ENCODE measurements at regions not wholly inside any gene's neighbourhood (a gene's known extent, or its start where the extent isn't known, plus 50 kb on each side); places are given as distances from the start of the nearest gene placed in this dataset.
"Not testable (repeated sequence)": the region's sequence is repeated elsewhere in the genome, so short reads cannot be mapped to it uniquely, and the experiment has no call there.

DNA sequence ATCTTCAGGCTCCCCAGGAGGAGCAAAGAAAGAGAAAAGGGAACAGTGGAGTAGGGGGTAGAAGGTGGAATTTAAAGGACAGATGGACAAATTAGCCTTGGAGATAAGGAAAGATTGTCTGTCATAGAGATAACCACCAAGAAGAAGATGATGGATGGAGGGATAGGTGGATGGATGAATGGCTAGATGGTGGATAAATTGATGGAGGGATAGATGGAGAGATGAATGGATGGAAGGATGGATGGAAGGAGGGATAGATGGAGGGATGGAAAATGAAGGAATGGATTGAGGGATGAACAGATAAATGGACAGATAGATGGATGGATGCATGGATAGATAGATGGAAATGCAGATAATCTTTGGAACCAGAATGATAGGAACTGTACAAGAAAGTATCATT, 102.8 kb downstream of the TNFAIP3 start:
- no peak for DNase-seq

DNA sequence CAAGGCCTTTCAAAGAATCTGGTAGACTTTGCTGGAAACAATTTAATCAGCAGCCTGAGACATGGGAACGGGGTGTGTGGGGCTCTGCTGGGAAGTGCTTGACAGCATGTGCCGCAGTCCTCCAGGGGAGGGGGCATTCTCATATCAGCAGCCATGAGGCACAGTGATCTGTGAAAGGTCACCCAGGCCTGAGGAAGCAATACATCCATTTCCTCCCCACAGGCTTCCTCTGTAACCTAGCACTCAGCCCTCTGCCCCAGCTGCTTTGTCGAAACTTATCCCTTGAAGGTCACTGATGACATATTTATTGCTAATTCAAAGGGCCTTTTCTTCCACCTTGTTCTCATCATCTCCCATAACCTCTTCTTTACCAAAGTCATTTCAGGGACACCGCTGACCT, 103.3 kb downstream of the TNFAIP3 start:
- no peak for DNase-seq

DNA sequence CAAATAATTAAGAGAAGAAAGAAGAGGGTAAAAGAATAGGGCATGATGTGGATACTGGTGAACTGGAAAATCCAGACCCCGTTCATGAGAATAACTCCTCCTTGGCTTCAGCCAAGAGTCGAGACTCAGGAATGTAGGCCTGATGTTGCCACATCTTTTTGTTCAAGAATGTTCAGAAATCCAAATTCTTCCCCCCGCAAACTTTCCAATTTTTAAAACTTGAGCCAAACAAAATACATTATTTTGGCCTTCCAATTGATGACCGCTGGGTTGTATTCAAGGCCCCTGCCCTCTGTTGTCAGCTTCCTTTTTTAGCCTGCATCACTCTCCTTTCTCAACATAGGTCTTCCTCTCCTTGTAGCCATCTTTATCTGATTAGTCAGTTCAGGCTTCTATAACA, 106.1 kb downstream of the TNFAIP3 start:
- no peak for DNase-seq

DNA sequence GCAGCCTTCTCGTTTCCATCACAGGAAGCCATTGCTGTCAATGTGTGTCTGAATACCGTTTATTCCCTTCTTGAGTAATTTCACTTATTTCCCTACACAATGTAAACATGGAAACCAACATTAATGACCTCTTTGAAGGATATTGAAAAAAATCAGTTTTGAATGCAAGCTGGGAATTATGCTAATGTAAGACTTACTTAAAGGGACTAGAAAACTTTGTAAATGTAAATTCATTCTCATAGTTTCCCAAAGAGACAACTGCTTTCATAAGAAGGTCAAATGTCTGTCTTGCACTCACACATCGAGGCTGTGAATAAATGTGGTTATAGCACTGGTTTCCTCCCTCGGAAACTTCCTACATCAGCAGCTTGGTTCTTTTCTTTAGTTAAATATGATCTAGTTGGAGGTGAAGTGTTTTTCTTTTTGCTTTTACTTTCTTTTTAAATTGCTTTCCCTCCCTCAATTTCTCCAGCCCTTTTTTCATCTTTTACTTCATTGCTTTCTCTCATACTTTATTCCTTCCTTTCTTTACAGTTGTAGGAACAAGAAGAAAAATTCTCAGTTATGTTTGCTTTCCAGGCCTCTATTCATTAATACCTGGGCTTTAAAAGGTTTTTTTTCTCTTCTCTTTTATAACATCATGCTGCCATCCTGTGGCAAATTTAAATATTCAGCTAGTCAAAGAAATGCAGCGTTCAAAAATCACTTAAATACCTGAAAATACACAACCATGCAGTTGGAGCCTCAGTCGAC, 108.3 kb downstream of the TNFAIP3 start:
- no peak for DNase-seq

DNA sequence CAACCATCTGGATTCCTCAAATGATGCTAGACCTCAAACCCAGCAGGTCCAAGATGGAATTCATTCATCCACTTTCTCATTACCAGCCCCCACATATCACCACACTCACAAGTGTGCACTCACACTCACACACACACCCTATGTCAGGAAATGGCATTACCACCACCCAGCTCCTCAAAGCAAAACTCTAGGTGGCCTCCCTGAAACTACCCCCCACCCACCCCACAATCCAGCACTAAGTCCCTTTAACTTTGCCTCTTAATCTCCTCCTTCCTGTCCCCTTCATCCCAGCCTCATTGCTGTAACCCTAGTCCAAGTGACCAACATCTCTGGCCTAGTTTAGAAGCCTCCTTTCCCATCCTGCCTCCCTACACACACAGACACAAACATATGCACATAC, 109.4 kb downstream of the TNFAIP3 start:
- no peak for DNase-seq

DNA sequence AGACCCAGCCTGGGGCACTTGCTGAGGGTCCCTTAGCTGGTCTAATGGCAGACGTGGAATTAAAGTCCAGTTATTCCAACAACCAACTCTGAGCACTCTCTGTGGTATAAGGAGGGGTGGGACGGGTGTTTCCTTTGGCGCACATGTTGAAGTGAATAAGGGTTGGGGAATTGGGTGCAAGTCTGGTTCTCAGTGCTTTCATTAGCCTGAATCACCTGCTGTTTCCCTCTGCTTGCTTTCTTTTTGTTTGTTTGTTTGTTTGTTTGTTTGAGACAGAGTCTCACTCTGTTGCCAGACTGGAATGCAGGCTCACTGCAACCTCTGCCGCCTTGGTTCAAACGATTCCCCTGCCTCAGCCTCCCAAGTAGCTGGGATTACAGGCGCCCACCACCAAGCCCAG, 110.1 kb downstream of the TNFAIP3 start:
- no peak for DNase-seq

DNA sequence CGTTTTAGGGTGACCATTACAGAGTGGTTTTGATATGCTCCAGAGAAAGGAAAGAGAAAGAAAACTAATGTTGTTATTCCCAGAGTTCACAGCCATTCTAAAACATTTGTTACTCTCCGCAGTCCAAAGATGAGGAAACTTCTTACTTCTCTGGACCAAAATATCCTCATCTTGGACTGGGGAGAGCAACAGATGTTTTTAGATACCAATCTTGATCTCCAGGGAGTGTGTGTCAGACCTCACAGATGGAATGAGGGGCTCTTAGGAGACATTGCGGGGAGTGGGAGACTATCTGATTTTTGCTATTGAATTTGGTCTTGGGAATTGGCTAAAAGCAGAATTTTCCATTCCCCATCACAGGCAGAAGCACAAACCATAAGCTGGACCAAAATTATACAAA, 110.8 kb downstream of the TNFAIP3 start:
- no peak for DNase-seq

DNA sequence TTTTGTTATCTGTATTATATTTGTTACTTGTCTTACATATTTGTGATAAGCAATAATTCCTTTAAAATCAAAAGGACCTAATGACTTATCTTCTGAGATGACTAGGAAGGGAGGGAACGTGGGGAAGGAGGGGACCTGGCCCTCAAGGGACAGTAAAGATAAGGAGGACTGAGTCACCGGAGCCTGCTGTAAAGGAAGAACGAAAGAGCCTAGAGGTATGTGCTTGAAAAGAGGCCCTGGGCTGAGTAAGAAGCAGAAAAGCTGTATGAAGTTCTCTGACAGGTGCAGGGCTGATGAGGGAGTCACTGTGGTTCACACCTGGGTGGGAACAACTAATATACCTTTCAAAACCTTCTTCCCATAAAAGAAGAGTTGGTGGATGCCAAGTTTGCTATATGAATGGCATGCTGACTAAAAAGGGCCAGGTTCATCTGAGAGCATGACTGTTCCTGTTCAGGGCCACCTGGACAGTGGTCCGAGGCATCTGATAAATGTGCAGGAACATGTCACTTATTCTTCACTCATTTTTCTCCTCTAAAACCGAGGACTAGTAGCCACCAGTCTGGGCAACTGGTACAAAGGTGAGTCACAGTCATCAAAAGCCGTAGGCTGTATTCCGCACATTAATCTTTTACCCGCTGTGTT, 111.3 kb downstream of the TNFAIP3 start:
- DNase-seq: no peak

DNA sequence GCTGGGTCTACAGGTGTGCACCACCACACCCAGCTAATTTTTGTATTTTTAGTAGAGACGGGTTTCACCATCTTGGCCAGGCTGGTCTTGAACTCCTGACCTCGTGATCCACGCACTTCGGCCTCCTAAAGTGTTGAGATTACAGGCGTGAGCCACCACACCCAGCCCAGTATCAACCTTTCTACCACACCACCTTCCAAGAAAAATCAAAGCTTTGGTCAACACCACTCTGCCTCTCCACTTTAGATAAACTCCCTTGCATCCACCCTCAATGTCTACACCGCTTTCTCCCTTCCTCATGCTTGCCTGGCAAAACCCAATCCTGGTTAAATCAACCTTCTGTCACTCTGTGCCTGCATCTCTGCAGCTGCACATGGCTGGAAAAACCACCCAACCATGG, 112.2 kb downstream of the TNFAIP3 start:
- DNase-seq: not testable (repeated sequence)

DNA sequence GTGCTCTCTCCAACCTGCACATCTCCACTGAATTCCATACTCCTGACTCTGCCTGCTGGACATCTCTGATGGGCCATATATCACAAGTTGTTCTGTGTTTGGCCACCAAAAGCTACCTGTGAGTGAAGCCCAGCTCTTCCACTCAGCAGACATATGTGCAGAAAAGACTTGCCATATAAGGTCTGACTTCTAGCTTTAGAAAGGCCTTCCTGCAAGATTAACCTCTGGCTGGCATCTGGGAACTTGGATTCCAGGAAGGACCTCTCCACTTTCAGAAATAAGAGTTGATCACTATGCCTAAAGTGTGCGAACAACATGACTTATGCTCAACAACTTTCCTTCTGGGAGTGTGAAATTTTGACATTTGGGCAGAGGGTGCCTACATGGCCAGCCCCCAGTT, 113.7 kb downstream of the TNFAIP3 start:
- DNase-seq: no peak

DNA sequence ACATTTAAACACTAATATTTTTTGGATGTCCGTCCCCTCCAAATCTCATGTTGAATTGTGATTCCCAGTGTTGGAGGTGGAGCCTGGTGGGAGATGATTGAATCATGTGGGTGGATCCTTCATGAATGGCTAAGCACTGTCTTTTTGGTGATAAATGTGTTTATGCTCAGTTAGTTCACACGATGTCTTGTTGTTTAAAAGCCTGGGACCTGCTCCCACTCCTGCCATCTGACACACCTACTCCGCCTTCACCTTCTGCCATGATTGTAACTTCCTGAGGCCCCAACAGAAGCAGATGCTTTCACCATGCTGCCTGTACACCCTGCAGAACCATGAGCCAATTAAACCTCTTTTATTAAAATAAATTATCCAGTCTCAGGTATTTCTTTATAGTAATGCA, 114.7 kb downstream of the TNFAIP3 start:
- DNase-seq: no peak

DNA sequence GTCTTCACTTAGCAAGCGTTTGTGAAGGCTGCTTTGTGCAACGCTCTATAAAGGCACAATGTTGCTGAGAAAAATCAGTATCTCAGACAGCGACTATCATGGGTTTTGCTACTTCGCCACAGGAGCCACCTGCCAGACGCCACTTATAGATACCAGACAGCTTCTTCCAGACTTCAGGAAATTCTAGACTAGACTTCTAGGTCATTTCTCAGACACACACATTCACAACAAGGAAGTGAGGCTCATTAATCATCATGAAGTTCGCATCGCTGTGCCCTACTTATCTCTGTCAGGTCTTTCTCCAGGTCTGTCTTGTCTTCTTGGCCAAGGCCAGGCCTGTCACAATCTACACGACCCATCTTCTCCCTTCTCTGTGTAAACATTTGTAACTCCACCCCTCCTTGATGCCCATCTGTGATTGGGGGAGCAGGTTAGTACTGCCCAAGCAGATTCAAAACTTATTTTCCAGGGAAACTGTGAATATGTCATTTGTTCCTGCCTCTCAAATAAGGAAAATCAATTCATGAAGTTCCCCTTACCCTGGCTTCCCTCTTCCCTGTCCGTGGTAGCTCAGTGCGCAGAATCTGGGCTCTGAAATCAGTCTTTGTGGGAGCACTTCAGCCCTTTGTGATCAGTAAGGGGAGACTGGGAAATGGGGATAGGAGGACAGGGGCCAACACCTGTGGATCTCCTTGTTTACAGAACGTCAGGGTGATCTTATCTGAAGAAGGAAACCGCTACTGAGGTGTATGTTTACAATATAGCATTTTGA, 115.5 kb downstream of the TNFAIP3 start:
- no peak for DNase-seq

DNA sequence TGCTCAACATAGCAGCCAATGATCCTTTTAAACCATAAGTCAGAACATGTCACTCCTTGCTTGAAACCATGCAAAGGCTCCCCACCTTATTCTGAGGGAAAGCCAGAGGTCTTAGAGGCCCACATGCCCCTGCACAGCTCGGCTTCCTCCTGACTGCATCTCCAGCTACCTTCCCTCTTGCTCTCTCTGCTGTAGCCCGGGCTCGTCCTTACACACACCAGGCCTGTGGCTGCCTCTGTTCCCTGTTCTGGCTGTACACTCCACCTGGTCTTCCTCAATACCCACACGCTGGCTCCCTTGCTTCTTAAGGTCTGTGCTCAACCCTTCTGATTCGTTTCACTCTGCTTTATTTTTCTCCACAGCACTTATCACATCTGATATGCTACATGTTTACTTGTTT, 116.2 kb downstream of the TNFAIP3 start:
- no peak for DNase-seq

DNA sequence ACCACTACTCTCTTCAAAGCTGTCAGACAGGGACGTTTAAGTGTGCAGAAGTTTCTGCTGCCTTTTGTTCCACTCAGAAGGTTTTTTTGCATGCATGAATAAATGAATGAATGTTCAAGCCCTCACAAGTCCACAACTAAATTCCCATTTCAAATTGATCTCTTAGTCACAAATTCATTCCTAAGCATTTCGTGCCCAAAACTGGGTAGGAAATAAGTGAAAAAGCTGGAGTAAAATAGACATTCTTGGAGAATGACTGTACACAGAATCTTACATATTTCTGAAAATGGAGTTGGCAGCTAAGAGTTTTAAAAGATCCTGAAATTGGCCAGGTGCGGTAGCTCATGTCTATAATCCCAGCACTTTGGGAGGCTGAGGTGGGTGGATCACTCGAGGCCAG, 117.6 kb downstream of the PERP start:
- no peak for DNase-seq

DNA sequence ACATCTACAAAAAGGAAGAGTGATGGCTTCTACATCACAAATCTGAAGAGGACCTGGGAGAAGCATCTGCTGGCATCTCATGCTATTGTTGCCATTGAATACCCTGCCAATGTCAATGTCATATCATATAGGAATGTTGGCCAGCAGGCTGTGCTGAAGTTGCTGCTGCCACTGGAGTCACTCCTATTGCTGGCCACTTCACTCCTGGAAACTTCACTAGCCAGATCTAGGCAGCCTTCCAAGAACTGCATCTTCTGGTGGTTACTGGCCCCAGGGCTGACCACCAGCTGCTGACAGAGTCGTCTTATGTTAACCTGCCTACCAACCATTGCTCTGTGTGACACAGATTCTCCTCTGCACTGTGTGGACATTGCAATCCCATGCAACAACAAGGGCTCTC, 111.8 kb downstream of the PERP start:
- no peak for DNase-seq

DNA sequence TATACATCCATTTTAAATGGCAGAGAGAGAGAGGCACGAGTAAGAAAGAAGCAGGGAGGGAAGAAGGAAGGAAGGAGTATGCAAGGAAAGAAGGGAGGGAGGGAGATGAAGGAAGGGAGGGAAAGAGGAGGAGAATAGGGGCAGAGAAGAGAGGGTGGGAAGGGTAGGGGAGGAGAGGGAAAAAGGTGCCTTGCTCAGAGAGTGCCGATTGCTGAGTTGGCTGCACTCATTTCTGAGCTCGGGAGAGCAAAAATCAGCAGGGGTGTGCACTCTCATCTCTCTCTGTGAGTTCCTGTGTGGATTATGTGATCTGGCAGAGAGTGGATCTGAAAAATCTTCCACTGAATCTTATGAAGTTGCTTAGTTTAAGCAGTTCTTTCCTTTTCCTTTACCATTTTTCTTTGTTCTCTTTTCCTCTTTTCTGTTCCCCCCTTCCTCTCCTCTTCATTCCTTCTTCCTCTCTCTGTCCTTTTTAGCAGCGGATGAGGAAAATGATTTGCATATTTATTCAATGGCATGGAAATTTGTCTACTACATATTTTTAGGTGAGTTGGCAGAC, 108.7 kb downstream of the PERP start:
- DNase-seq: no peak

DNA sequence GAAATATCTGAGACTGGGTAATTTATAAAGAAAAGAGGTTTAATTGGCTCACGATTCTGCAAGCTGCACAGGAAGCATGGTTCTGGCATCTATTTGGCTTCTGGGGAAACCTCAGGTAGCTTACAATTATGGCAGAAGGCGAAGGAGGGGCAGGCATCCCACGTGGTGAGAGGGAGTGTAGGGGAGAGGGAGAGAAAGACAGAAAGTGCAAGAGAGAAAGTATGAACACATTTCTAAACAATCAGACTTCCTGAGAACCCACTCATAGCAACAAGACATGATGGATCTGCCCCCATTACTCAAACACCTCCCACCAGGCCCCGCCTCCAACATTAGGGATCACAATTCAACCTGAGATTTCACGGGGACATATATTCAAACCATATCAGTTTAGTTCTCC, 107.4 kb downstream of the PERP start:
- no peak for DNase-seq

DNA sequence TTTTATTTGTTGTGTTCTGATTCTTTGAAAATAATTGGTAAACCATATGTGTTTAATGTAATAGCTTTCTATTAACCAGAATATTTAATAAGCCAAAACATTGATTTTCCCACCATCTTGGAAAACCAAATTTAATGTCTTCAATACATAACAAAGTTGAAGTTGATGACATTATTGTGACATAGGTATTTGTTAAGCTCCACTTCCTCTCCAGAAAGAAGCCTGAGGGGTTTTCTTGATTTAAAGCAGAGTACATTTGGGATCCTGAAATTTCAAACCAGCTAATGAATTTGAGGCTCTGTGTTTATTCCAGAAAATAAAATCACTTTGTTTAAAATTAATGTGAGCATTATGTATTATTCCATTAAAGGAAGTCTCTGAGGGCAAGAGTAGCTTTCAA, 106.3 kb downstream of the PERP start:
- no peak for DNase-seq

DNA sequence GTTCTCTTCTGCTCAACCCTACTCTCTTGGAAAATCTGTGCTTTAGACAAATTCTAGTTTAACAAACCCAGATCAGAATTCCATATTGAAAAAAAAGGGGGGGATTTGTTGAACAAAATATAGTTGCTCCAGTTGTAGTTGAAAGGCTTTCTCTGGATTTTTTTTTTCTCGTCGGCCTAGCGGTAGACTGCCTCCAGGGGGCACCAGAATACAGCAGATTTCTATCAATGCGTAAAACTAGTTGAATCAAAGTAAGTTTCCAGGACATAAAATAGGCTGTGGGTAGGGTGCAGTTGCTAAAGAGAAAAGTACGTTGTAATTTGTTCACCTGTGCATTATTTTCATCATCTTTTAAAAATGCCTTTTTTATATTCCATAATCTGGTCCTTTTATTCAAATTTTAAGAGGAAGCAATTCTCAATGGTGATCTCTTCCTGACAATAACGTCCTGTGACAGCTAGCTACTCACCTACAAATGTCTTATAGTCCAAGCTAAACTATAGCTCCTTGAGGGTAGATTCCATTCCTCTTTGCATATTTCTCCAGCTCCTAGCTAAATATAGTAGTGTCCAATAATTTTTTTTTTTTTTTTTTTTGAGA, 105.4 kb downstream of the PERP start:
- DNase-seq: peak; percentile 69

DNA sequence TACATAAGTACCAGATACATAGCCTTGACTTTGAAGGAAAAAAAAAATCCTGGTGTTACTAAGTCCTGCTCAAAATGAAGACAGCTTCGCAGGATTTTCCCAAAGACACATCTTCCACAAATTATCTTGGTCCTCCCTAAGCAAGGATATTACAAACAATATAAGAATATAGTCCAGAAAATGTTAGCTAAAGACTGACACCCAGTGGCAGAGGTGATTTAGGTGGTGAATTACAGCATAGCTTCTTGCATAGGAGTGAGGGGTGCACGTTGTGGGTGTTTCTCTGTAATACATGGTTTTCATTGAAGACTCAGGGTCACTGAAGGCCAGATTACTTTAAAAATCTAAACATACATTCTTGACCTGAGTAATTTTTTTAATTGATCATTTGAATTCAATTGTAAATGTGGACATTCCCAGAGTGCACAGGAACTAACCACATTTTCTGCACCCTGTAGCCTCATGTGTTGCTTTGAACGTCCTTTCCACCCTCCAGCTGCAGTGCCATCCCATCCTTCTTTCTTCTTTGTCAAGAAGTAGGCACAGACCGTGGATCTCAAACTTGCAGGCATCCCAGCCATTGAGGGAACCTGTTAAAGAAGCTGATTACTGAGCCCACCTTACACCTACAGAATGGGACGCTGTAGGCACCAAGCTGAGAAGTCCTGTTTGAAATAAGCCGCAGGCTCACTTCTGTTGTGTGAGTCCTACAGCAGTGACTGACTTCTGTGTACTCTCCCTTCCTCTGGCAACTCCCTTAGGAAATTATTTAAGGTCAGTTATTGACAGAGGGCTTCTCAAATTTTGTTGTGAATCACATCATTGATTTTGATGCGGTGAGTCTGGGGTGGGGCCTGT, 102.6 kb downstream of the PERP start:
- peak; percentile 55 for DNase-seq

DNA sequence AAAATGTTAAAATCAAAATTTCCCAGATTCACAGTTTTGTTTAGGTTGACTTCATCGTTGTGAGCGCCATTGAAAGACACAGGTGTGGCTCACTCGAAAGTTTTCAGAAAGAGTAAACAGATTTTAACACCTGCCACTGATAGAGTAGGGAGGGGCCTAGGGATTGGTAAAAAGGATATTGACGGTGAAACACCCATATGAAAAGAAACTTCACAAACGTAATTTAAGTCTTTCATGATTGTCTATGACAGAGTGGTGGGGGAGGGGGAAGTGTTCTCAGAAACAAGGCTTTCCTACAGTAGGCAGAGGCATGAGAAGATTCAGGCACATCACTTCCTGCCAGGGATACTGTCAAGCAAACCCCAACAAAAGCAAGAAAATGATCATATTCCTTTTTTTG, 101.4 kb downstream of the PERP start:
- peak; percentile 28 for DNase-seq

DNA sequence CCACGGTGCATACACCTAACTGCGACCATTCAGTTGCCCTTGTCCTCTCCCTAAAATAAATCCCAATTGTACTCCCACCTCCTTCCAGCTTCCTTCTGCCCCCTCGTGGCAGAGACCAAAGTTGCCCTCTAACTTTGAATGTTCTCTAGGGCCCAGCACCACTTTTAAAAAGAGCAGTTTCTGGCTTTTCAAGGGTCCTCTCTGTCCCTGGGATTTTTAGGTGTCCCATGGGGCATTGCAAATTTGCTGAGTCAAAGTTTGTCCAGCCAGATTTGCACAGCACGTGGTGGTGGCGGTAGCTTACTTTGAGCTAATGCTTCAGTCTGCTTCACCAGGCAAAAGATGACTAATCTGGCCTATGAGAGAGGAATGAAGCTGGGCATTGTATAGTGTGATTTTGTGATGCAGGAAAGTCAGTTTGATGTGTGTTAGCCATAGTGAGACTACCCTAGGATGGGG, 100.2 kb downstream of the PERP start:
- DNase-seq: peak; percentile 27
